Dermis blood vessel endothelial cell (primary cell): ENCODE measurements at regions not wholly inside any gene's neighbourhood (a gene's known extent, or its start where the extent isn't known, plus 50 kb on each side); places are given as distances from the start of the nearest gene placed in this dataset.
"Not testable (repeated sequence)": the region's sequence is repeated elsewhere in the genome, so short reads cannot be mapped to it uniquely, and the experiment has no call there.

Experiments used
- DNase-seq: peaks from one replicate; pipeline ENCODE4 v3.0.0; 2010

DNA sequence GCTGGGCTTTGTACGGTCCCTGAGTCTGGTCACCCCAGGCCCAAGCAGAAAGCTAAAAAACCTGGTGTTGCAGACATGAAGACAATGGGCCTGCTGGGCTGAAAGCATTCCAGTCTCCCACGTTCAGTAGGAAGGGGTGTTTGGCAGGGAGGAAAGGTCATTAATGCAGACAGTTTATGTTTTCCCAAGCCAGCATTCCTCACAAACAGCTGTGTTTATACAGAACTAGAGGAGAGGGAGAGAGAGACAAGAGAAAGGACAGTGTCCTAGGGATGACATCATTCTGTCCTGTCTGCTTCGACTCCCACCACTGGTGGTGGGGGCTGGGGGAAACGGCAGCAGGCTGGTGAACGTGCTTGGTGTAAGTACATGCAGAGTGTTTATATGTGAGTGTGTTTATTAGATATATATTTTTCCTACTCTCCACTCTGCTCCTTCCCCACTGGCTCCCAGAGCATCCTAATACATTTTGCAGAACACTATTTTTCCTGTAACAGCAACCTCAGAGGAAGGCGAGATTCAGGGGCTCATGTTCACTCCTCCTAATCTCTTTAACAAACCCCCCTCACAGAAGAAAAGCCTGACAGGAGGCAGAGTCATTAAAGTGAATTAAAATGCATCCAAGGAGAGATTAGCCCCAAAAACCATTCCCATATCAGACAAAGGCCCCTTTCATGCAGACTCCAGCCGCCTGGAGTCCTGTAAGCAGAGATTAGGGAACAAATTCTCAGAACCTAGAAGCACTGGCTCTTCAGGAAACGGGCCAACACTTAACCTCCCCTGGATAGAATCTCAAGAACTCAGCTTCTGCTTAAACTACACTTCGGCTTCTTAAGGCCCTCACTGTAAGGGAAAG is 380.4 kb downstream of the TNS1 start:
- no peak for DNase-seq

DNA sequence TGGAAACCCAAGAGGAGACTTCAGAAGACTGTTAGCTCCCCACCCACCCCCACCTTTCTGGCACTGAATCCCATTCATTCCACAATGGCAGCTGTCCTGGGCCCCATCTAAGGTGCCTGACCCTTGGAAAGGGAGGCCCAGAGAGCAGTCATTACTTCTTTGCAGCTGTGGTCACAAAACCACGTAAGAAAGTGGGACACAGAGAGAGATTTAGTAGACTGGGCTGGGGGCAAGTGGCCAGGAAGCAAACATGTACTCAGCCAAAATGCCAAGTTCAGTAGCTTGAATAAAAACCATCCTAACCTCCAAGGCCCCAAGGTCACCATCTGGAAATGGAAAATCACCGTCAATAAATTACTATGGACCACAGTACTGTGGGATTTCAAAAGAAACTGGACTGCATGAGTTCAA is 381.4 kb downstream of the TNS1 start:
- no peak for DNase-seq

DNA sequence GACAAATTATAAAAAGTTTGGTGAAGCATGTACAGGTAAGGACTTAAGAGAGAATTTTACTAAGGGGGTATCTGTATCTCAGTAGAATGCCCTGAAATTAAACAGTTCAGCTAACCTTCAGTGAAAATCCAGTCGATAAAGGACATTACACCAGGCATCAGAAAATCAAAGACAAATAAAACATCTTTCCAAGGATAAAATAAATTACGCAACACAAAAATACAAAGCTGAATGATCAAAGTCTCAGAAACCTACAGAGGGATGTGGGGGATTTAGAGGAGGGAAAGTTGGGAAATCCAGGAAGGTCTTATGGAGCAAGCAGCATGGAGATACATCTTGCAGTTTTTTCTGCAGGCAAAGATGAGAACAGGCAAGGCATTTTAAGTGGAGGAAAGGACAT is 384.1 kb downstream of the TNS1 start:
- no peak for DNase-seq

GRCh38 chr2:217617616-217618022 is 385.2 kb downstream of the TNS1 start:
- no peak for DNase-seq

DNA sequence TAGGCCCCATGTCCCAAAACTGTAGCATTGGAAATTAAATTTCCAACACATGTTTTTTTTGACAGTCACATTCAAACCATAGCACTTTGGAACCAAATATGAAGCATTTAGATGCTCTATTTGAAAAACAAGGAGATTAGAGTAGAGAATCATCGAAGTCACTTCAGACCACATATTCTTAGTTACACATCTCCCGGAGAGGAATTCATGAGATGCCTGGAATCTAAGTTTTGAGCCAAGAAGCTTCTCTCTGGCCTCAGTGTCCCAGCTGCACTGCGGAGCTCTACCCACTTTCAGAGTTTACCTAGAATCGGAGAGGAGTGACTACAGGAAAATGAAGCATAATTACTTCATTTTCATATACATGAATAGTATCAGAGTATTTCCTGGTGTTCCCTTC is 385.9 kb downstream of the TNS1 start:
- no peak for DNase-seq

DNA sequence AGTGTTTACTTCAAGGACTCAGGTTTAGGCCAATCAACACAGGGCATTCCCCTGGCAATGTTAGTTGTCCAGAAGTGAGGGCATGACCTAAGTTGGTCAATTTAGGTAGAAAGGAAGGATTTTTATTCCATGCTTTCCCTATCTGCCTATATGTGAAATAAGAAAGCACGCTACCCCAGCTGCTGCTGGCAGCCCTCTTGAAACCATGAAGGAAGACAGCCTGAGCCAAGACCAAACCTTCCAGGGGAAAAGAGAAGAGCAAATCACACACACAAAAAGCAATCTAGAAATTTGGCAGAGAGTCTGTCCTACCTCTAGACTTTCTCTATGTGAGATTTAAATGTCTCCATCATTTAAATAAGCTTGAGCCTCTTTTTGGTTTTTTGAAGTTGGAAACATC is 387.6 kb downstream of the TNS1 start:
- DNase-seq: no peak

- DNase-seq: no peak
These were observed 388.3 kb downstream of the TNS1 start for GRCh38 chr2:217614498-217614897.

DNA sequence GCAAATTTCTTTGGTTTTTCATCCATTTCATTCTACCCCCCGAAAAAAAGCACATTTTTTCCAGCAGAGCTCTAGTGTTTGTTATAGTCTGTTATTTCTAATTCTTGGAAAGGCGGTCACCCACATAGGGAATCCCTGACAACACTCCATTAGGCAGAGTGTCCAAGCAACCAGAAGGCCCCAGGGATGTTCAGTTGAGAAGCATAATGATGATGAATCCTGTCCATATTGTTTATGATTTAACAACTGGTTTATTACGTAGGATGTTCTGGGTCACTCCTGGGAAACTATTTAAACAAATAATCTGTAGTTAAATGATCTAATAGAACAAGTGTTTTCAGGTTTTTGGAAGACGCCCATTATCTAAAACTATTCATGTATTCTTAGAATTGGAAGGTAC is 388.7 kb downstream of the TNS1 start:
- no peak for DNase-seq

GRCh38 chr2:217612920-217613319 is 389.9 kb downstream of the TNS1 start:
- DNase-seq: no peak

DNA sequence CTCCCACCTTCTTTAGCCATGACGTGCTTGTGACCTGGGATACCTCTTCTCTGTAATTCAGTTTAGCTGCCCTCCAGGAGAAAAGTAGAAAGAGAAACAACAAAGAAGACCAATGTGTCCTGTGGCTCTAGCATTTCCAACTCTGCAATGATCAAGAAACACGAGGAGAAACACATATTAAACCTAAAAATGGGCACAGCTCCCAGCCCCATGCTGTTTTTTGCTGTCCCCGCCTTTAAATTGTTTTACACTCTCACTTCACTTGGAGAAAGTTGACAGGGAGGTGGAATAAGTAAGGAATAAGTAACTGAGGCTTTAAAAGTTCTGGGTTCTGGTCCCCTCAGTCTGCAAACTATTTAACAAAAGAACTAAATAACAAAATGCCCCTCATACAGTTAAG is 390.6 kb downstream of the TNS1 start:
- DNase-seq: no peak

- no peak for DNase-seq
These were observed 391.1 kb downstream of the TNS1 start for GRCh38 chr2:217611626-217612127.

GRCh38 chr2:217611056-217611455 is 391.7 kb downstream of the TNS1 start:
- DNase-seq: no peak

- no peak for DNase-seq
These were observed 392.4 kb downstream of the TNS1 start for GRCh38 chr2:217610401-217610814.

GRCh38 chr2:217609952-217610351 is 392.8 kb downstream of the TNS1 start:
- DNase-seq: no peak

DNA sequence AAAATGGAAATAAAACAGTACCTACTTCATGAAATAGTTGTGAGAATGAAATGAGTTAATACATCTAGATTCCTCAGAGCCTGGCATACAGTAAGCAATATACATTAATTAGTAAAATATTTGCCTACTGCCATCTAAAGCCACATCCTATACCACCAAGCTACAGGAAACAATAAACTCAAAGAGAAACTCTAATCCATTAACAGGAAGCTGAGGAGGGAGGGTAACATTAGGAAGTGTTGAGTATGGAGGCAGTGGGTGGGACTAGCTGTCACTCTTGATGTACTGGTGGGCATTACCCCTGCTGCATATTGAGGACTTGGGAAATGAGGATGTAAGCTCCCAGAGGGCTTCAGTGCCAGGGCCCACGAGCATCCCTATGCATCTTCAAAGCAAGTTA is 396.5 kb downstream of the TNS1 start:
- DNase-seq: no peak

DNA sequence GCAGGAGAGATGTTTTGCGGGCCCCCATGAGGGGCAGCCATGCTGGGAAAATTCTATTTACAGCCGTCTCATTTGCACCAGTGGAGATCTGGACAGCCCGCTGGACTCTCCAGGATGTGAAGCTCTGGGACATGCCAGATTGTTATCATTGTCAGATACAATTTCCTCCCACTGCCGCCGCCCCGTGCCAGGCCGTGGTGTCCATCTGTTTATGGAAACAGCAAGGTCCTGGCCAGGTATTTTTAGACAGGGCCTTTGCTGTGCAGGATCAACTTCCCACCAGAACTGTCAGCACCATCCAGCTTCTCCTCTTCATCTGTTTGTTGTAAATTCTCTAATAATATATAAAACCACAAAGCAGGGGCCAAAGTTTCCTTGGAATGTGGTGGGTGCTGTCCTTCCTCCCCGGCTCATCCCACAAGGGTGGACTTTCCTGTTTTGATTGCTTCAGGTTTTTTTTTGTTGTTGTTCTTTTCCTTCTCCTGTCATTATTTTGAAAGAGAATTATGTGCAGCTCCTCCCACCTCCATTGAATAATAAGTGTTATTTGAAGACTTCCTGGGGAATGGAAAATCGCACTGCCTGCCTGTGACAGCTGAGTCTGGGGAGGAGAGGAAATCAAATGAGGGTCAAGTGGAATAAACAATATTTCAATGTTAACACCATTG is 398.1 kb downstream of the TNS1 start:
- DNase-seq: no peak

DNA sequence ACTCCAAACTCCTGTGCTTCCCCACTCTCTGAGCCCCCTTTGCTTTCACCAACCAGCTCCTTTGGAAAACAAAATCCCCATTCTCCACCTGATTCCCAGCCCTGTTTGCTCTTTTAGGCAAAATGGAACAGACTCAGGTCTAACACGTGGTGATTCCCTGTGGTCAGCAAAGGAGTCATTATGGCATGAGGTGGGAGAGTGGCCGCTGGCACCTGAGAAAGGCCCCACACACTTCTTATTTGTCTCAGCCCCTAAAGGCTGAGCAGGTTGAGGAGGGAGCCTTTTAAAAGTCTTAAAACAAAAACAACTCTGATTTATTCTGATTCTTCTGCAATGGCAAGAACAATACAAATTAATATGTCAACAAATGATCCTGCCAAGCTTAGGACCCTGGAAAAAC is 401.2 kb downstream of the TNS1 start:
- no peak for DNase-seq

DNA sequence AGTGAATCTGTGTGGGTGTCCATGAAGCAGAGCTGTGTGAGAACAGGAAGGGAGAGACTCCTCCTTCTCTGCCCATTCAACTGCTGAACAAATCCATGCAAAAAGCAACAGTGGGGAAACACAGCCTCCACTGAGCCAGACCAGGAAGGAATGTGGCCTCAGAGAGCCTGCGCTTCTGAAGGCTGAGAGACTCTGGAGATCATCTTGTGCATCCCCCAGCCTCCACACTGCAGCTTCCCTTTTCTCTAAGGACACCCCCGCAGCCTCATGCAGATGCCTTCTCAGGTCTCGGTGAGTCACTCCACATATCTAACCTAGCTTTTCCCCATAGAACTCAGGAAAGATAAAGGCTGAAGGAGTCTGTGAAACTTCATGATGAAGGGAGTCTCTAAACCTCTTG is 402.9 kb downstream of the TNS1 start:
- DNase-seq: no peak

DNA sequence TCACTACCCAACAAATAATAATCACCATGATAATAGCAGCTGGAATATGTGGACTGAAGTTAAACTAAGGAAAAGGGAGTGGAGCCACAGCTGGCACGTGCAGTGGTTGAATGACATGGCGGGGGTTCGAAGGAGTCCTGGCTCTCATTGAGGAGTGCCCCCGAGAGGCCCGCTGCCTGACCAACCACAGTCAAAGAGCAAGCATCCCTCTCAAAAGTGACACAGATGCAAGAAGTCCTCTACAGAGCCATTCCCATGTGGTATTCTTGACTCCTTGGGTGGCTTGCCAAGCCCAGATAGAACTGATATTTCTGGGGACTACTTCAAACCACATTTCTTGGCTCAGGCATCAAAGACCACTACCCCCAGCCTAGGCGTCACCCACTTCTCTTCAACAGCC is 405.1 kb downstream of the TNS1 start:
- no peak for DNase-seq

DNA sequence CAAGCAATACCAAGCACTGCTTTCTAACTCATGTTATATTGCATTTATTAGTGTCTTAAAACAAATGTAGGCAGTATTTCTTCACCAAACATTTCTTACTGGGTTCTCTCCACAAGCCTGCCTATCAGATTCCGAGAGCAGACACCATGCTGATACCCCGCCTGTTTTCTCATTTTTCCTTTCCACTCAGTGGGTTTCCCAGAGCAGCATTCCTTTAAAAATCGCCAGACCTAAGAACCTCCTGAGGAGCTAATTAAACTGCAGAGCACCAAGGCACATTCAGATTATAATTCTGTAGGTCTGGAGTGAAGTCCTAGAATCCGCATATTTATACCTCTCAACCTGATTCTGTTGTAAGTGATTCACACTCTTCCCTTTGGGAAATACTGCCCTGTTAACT is 405.6 kb downstream of the TNS1 start:
- DNase-seq: no peak

DNA sequence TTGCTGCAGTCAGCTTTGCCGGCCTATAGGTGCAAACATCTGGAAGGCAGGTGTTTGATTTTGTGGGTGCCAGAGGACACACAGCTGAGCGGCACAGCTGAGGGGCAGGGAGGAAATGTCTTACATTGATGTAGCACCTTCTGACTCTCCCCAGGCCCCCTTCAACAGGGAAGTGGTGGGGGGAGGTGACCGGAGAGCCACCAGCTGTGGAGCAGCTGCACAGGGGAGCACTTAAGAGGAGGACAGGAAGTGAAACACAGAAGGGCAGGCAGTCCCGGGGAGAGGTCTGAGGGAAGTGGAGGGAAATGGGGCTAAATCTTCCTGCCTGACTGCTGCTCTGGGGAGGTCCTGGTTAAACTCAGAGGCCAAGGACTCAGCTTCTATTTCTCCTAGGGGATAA is 409.1 kb downstream of the TNS1 start:
- no peak for DNase-seq

DNA sequence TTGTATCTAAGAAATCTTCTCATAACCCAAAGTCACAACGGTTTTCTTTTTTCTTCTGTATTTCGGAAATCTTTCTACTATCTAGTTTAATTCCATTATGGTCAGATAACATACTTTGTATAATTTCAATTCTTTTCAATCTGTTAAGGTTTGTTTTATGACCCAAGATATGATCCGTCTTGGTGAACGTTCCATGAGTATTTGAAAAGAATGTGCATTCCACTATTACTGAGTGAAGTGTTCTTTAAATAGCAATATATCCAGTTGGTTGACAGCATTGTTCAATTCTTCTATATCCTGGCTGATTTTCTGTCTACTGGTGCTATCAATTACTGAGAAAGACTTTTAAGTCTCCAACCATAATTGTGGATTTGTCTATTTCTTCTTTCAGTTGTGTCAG is 414.5 kb downstream of the TNS1 start:
- DNase-seq: no peak

DNA sequence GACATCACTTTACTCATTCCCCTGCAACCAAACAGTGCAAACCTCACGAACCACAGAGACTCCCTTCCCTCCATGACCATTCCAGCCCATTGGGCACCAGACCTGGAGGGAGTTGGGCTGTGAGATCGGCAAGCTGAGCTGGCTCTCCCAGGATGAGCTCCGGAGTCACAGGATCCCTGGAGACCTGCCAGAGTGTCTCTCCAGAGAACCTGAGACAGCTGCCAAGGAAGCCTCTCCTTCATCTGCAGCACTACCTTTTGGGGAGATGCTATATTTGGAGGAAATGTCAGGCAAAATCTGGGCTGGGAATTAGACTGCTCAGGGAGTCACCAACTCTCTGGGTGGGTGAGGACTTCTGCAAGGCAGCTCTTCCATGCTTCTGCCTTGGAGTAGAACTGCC is 417.4 kb downstream of the TNS1 start:
- no peak for DNase-seq

DNA sequence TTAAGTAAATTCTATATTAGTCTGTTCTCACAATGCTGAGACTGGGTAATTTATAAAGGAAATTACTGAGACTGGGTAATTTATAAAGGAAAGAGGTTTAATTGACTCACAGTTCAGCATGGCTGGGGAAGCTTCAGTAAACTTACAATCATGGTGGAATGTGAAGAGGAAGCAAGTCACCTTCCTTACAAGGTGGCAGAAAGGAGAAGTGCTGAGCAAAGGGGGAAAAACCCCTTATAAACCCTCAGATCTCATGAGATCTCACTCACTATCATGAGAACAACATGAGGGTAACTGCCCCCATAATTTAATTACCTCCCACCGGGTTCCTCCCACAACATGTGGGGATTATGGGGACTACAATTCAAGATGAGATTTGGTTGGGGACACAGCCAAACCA is 422.4 kb downstream of the TNS1 start:
- not testable (repeated sequence) for DNase-seq
